AG10803 (cell line): ENCODE measurements at regions not wholly inside any gene's neighbourhood (a gene's known extent, or its start where the extent isn't known, plus 50 kb on each side); places are given as distances from the start of the nearest gene placed in this dataset.

Experiments used
- DNase-seq: peaks from one replicate; pipeline ENCODE4 v3.0.0; 2010; ENCODE audit warnings: low read depth
- H3K4me3 ChIP-seq: 2 replicates; pipeline ENCODE4 v1.5.1; 2011; ENCODE audit warnings: mild to moderate bottlenecking, low read length, control low read depth
- TF ChIP-seq, protein P1 (sequence below): conservative IDR thresholded peaks from 2 replicates; pipeline ENCODE4 v1.5.1; 2011; ENCODE audit warnings: mild to moderate bottlenecking, low read length, control low read depth, inconsistent platforms

DNA sequence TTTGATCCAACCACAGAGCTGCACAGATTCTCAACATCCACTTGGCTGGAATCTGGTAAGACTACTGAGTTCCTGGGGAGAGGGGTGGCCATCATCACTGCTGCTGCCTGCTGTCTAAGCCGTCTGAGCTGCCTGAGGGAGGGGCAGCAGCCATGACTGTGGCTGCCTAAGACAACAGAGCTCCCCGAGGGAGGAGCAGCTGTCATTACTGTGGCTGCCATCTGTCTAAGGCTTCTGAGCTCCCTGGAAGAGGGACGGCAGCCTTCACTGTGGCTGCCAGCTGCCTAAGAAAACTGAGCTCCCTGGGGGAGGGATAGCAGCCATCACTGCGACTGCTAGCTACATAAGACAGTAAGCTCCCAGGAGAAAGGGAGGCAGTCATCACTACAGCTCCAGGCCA lies 584.4 kb downstream of the NR4A2 start:
- TF ChIP-seq, protein P1, sequence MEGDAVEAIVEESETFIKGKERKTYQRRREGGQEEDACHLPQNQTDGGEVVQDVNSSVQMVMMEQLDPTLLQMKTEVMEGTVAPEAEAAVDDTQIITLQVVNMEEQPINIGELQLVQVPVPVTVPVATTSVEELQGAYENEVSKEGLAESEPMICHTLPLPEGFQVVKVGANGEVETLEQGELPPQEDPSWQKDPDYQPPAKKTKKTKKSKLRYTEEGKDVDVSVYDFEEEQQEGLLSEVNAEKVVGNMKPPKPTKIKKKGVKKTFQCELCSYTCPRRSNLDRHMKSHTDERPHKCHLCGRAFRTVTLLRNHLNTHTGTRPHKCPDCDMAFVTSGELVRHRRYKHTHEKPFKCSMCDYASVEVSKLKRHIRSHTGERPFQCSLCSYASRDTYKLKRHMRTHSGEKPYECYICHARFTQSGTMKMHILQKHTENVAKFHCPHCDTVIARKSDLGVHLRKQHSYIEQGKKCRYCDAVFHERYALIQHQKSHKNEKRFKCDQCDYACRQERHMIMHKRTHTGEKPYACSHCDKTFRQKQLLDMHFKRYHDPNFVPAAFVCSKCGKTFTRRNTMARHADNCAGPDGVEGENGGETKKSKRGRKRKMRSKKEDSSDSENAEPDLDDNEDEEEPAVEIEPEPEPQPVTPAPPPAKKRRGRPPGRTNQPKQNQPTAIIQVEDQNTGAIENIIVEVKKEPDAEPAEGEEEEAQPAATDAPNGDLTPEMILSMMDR = no peak
- H3K4me3 ChIP-seq = no peak overlapping the region
- DNase-seq = no peak

DNA sequence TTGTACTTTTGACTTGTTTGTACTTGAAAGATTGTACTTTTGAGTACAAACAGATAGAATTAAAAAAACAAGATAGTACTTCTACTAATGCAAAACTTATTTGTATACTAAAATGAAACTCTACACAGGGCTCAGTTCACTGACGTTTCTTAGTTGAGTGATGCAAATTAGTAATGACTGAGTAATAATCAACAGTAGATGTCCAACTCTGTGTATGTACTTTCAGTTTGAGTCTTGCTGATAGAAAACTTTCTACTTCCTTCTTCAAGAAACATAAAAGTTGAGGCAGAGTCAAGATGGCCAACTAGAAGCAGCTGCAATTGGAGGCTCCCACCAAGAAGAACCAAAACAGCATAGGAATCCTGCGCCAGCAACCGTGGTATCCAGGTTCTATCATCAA lies 585.0 kb downstream of the NR4A2 start:
- H3K4me3 ChIP-seq = no peak overlapping the region
- TF ChIP-seq, protein P1 = no peak
- no peak for DNase-seq

DNA sequence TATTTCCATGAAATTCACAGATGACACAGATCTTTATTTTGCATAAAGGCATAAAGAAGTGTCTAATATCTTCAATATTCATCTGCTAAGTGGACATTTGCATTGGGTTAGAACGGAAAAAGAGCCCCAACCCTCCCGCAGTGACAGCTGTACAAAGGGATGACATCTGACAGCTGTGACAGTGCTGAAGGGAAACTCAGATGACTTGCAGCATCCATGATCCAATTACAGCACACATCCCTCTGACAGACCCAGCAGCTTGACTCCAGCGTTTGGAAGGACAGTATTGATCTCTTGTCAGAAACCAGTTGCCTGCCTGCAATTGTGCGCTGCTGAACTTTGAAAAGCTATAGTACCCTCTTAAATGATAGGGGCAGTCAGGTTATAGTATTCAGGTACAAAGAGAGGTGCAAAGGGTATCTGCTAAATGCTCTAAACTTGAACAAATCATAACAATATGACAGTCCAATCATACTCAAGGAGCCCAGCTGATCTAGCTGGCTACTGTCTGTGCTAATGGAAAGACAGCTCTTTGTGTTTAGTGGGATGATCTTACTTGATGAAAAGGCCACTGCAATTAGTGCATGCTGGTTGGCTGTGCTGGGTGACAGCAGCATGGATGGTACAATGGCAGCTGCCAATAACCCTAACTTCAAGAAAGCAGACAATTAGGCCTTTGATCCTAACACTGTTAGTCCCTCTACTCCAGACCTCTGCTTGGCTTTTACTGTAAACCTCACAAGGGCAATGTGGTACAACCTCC lies 599.2 kb downstream of the NR4A2 start:
- DNase-seq = no peak
- H3K4me3 ChIP-seq = no peak overlapping the region
- TF ChIP-seq, protein P1 = no peak

DNA sequence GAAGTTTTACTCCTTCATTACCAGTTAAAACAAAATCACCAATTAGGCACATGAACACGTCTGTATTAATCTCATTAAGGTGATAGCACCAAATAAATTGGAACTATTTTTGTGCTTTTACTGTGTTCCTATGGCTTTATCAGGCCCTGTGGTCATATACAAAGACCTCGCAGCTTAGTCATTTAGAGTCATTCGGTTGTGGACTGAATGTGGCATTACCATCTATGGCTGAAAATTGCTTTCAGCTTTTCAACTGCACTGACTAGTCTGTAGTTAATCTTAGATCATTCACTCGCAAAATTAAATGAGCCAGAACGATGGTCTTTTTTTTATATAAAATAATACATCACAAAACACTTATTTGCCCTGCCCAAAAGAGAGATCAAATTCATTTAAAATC lies 601.7 kb downstream of the NR4A2 start:
- TF ChIP-seq, protein P1 = no peak
- DNase-seq = no peak

DNA sequence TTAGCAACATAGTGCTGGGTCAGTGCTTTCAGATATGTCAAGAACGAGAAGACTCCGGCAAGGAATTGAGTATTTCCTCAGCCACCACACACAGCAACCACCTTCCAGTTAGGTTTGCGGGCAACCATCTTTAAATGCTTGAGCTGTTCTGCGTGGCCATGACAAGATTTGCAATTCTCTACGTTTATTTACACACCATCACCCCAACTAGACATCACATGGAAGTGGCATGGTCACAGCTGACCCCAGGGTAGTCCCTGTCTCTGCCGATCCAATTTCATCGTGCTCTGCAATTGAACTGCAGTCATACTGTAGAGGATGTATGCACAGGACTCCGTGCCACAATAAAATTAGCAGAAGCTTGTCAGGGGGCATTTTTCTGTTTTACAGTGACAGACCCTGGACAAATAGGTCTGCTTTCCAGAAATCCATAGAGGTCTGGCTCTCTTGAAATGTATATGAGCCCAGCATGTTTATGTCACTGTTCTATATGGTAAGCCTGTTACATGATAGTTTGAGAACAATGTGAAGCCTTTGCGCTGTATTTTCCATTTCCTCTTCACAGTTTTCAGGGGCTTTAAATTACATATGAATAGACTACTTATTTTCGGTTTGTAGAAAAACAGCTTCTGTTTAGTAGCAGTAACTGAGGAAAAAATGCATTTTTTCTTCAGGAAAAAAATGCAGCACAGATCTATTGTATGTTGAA lies 605.2 kb downstream of the NR4A2 start:
- TF ChIP-seq, protein P1 = no peak
- H3K4me3 ChIP-seq = no peak overlapping the region
- DNase-seq = no peak

More for the DNA sequence above, 601.7 kb downstream of the NR4A2 start:
- H3K4me3 ChIP-seq = no peak overlapping the region

DNA sequence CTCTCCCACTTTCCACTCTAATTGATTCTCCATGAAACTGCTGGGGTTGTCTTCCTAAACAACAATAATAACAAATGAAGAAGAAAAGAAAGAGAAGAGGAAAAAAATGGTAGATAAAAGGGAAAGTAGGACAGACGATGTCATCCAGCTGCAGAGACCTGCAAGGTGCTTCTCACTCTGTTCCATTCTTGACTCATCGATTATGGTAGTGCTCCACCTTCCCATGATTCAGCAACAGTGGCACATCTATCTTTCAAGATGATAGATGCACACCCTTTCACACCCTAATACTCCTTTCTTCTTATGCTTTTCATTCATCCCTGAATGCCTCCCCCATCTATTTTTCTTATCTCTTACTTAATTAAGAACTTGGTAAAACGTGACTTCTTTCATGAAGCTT lies 610.2 kb downstream of the NR4A2 start:
- H3K4me3 ChIP-seq = no peak overlapping the region
- TF ChIP-seq, protein P1 = no peak
- DNase-seq = no peak

DNA sequence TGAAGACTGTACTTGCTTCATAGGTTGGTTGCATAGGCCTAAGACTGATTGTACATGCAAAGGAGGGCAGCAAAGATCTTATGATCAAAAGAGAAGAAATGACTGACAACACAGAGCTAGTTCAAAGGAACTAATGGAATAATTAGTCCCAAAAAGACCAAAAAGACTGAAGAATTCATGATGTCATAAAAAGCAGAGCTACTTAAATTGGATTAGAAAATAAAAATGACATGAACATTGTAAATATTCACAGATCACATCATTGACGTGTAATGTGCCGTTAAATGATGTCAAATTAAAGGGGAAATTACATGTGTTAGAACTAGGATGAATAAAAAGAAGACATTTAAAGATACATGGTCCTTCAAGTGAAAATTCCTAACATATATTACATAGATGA lies 616.8 kb downstream of the NR4A2 start:
- no peak overlapping the region for H3K4me3 ChIP-seq
- TF ChIP-seq, protein P1 = no peak
- DNase-seq = no peak
